Prostate gland (tissue), 2 donors: ENCODE measurements at regions not wholly inside any gene's neighbourhood (a gene's known extent, or its start where the extent isn't known, plus 50 kb on each side); places are given as distances from the start of the nearest gene placed in this dataset.

ENCODE experiments used
- CTCF ChIP-seq, 4 experiments: fragments of 200-600 bp in 2 of 4; fragments of 450-650 bp in 2 of 4; sonication (generic) in 2 of 4; IDR thresholded peaks; 1 replicate in 3 of 4; 2 replicates in 1 of 4; pipeline ENCODE4 v1.5.1; 2016 to 2019; ENCODE audit warnings: antibody characterized with exemption in 4 of 4, mild to moderate bottlenecking in 2 of 4, moderate library complexity in 2 of 4
- POLR2A ChIP-seq: fragments of 450-650 bp; IDR thresholded peaks from one replicate; pipeline ENCODE4 v1.6.1; 2016; ENCODE audit warnings: antibody characterized with exemption, mild to moderate bottlenecking
- POLR2AphosphoS5 ChIP-seq: sonication (generic); formaldehyde crosslinking; IDR thresholded peaks from one replicate; pipeline ENCODE4 v1.6.1; 2017; ENCODE audit warnings: antibody characterized with exemption

GRCh38 chr3:23646184-23646920 lies 159.4 kb upstream of the UBE2E1 start:
- TF ChIP-seq CTCF (IDR thresholded peaks at IDR 0.05), result no peak
- TF ChIP-seq POLR2AphosphoS5, result no peak
- TF ChIP-seq POLR2A, result no peak
